Transverse colon (tissue), 4 donors: ENCODE measurements at regions not wholly inside any gene's neighbourhood (a gene's known extent, or its start where the extent isn't known, plus 50 kb on each side); places are given as distances from the start of the nearest gene placed in this dataset.
"Not testable (repeated sequence)": the region's sequence is repeated elsewhere in the genome, so short reads cannot be mapped to it uniquely, and the experiment has no call there.

ENCODE experiments used
- DNase-seq: peaks from one replicate; pipeline ENCODE4 v3.0.0-alpha.2; 2019
- H3K27ac ChIP-seq, 4 donors: fragments of 200-600 bp; sonication (generic); 2 replicates each; pipeline ENCODE4 v1.5.1; 2016 to 2018; ENCODE audit warnings: inconsistent platforms in 4 of 4
- H3K27me3 ChIP-seq: fragments of 200-600 bp; sonication (generic); 2 replicates; pipeline ENCODE4 v1.5.1; 2017; ENCODE audit warnings: inconsistent platforms
- H3K36me3 ChIP-seq, 4 donors: fragments of 200-600 bp; sonication (generic); 2 replicates each; pipeline ENCODE4 v1.5.1; 2017 to 2019; ENCODE audit warnings: inconsistent platforms in 4 of 4
- H3K4me1 ChIP-seq, 4 donors: fragments of 200-600 bp; sonication (generic); 2 replicates each; pipeline ENCODE4 v1.5.1; 2017 to 2020; ENCODE audit warnings: inconsistent platforms in 4 of 4
- H3K4me3 ChIP-seq, 4 donors: fragments of 200-600 bp; sonication (generic); 1 replicate in 1 of 4; 2 replicates in 3 of 4; pipeline versions ENCODE4 v1.5.1 to v1.6.1; 2017 to 2019; ENCODE audit warnings: inconsistent platforms in 4 of 4
- H3K9me3 ChIP-seq, 2 donors: fragments of 200-600 bp; sonication (generic); 2 replicates each; pipeline ENCODE4 v1.5.1; 2017 to 2019; ENCODE audit warnings: inconsistent platforms in 2 of 2
- EP300 ChIP-seq: sonication (generic); formaldehyde crosslinking; IDR thresholded peaks from one replicate; pipeline ENCODE4 v1.6.1; 2017; ENCODE audit warnings: antibody characterized with exemption, low read depth
- POLR2A ChIP-seq: fragments of 450-650 bp; IDR thresholded peaks from one replicate; pipeline ENCODE4 v1.6.1; 2016; ENCODE audit warnings: antibody characterized with exemption, mild to moderate bottlenecking, moderate library complexity
- POLR2AphosphoS5 ChIP-seq, 3 donors: sonication (generic); formaldehyde crosslinking; IDR thresholded peaks; one replicate each; pipeline ENCODE4 v1.6.1; 2016; ENCODE audit warnings: antibody characterized with exemption in 3 of 3
- WGBS, 2 donors: methylation state at CpG; one replicate each; pipeline ENCODE4 v1.1.5; 2018; ENCODE audit warnings: low coverage in 1 of 2; 5-methylcytosine and 5-hydroxymethylcytosine counted together
- in situ Hi-C, 4 donors: fragments of 200-750 bp; cut with MboI; loops; one replicate each; pipeline versions ENCODE4 v1.15.0 to v1.15.1; 2017; ENCODE audit warnings: low sequenced_read_pairs in 3 of 4, low pct_ligation_motif_present in 1 of 4, low pct_unique_long_range_greater_than_20kb in 1 of 4
- intact Hi-C: fragments of 100-400 bp; cut with DNase I; formaldehyde crosslinking; loops from one replicate; pipeline ENCODE4 v1.15.1; 2023; ENCODE audit warnings: low total_unique reads
- TF ChIP-seq, protein P1 (sequence below), 5 experiments: fragments of 200-600 bp in 3 of 5; fragments of 450-650 bp in 2 of 5; sonication (generic) in 3 of 5; IDR thresholded peaks; 1 replicate in 2 of 5; 2 replicates in 3 of 5; pipeline ENCODE4 v1.5.1; 2016 to 2017; ENCODE audit warnings: antibody characterized with exemption in 5 of 5, inconsistent platforms in 3 of 5, mild to moderate bottlenecking in 2 of 5, moderate library complexity in 1 of 5

DNA sequence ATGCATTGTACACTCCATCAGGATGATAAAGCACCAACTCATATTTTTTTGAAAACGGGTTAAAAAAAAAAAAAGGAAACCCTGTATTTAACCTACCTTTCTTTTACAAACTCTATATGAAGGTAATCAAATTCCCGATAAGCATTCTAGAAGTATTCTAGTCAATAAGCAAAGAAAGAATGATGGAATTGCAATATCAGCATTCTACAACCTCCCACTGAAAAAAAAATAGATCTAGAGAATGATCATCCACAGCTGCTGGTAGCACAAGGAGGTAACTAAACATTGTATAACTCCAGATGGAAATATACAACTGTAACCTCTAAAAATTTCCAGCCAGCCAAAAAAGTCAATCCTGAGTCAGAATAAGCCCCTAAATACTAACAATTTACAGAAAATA is 95.3 kb upstream of the DCC start:
- TF ChIP-seq, protein P1, sequence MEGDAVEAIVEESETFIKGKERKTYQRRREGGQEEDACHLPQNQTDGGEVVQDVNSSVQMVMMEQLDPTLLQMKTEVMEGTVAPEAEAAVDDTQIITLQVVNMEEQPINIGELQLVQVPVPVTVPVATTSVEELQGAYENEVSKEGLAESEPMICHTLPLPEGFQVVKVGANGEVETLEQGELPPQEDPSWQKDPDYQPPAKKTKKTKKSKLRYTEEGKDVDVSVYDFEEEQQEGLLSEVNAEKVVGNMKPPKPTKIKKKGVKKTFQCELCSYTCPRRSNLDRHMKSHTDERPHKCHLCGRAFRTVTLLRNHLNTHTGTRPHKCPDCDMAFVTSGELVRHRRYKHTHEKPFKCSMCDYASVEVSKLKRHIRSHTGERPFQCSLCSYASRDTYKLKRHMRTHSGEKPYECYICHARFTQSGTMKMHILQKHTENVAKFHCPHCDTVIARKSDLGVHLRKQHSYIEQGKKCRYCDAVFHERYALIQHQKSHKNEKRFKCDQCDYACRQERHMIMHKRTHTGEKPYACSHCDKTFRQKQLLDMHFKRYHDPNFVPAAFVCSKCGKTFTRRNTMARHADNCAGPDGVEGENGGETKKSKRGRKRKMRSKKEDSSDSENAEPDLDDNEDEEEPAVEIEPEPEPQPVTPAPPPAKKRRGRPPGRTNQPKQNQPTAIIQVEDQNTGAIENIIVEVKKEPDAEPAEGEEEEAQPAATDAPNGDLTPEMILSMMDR (IDR thresholded peaks at IDR 0.05) = no peak
- TF ChIP-seq POLR2AphosphoS5 (IDR thresholded peaks at IDR 0.05) (no peak), EP300 (no peak), POLR2A (no peak)
- in situ Hi-C loops = no loop called here
- 78 to 81% methylated on average over 2 of the region's 2 CpGs for WGBS, 2 donors

DNA sequence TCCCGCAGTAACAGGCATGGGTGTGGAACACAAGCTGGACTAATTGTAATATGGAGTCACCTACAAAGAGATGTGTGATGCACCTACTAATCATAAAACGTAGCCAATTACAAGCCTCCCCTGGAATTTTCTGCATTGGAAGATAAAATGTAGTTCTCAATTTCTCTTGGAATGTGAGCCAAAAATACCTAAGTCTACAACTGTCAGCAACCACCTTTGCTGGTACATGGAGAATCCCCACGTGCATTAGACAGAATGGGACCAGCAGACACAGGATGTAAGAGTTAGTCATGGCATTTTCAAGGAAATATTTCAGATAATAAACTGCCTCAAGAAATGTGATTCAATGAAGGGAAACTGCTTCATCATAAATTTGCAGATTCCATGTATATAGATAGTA is 85.6 kb upstream of the DCC start:
- TF ChIP-seq POLR2AphosphoS5 (IDR thresholded peaks at IDR 0.05) (no peak), EP300 (no peak), POLR2A (no peak)
- TF ChIP-seq, protein P1 (IDR thresholded peaks at IDR 0.05) = no peak
- no peak overlapping the region for H3K27ac ChIP-seq
- no peaks in the 10 kb centered on the region for H3K9me3 ChIP-seq
- WGBS, 2 donors = 68 to 76% methylated on average over 2 to 3 of the region's 3 CpGs
- in situ Hi-C loops (no loop called here), intact Hi-C loops (no loop called here)
- H3K4me1 ChIP-seq = no peaks in the 10 kb centered on the region
- no peaks in the 10 kb centered on the region for H3K27me3 ChIP-seq
- H3K36me3 ChIP-seq = no peaks in the 10 kb centered on the region
- no peak overlapping the region for H3K4me3 ChIP-seq
- DNase-seq = no peak

More for the DNA sequence above, 95.3 kb upstream of the DCC start:
- intact Hi-C loops = no loop called here
- Histone ChIP-seq H3K27me3 (no peaks in the 10 kb centered on the region), H3K4me3 (no peak overlapping the region), H3K27ac (no peak overlapping the region), H3K4me1 (no peaks in the 10 kb centered on the region), H3K36me3 (no peaks in the 10 kb centered on the region), H3K9me3 (no peaks in the 10 kb centered on the region)
- DNase-seq = no peak

DNA sequence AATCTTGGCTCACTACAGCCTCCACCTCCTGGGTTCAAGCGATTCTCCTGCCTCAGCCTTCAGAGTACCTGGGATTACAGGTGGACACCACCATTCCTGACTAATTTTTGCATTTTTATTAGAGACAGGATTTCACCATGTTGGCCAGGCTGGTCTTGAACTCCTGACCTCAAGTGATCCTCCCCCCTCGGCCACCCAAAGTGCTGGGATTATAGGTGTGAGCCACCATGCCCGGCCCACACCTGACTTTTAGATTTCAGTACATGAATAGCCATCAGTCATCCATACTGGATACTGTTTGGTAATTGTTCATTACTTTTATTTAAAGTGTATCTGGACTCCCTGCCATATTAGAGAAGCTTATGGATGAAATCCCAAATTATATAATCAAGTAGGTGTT is 82.6 kb upstream of the DCC start:
- H3K36me3 ChIP-seq, H3K4me3 ChIP-seq, H3K27me3 ChIP-seq, H3K4me1 ChIP-seq, H3K27ac ChIP-seq, DNase-seq, intact Hi-C loops, in situ Hi-C loops, H3K9me3 ChIP-seq: not testable (repeated sequence)
- 50 to 74% methylated on average over 3 of the region's 3 CpGs for WGBS, 2 donors

DNA sequence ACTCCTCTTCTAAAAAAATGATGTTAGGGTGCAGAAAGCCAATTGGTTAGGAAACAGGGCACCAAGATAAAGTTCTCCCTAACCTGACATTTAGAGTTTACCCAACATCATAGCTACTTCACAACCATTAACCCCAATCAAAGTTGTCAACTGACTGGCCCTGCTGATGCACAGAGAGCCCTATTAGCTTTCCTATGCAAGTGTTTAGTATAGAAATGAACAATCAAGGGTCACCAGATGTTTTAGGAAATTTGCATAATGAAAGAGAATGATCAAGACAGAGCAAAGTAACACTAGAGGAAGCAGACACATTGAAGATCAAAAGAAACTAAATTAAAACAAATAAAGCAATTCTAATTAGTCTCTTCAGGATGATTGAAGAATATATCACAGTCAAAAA is 64.2 kb upstream of the DCC start:
- TF ChIP-seq POLR2A (no peak), POLR2AphosphoS5 (IDR thresholded peaks at IDR 0.05) (no peak), EP300 (no peak)
- TF ChIP-seq, protein P1 (IDR thresholded peaks at IDR 0.05) = no peak
- H3K36me3 ChIP-seq = no peaks in the 10 kb centered on the region
- no peak for DNase-seq
- H3K27ac ChIP-seq = no peak overlapping the region
- H3K4me3 ChIP-seq = no peak overlapping the region
- intact Hi-C loops = no loop called here
- in situ Hi-C loops = loop anchor here in 2 of 4 donors (25.0 kb wide), 1 partner anchor 614 kb away; no protein-coding TSS in a partner anchor
- no peaks in the 10 kb centered on the region for H3K9me3 ChIP-seq
- H3K4me1 ChIP-seq = no peaks in the 10 kb centered on the region
- H3K27me3 ChIP-seq = no peaks in the 10 kb centered on the region

DNA sequence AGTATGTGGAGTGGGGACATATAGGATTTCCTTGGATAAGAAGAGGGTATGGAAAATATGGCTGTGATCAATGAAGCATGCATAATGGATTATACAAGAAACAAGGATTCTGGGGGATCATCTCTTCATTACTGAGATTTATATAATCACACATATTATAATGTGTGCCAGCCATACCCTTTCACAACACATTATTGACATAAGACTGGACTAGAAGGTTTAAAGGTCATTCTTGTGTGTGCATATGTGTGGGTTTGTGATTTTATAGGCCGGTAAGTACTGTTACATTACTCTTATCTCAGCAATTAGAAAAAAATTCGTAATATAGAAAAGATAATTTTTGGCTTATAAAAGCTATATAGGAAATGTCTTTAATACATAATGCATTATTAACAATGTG is 62.2 kb upstream of the DCC start:
- in situ Hi-C loops = loop anchor here in 2 of 4 donors (25.0 kb wide), 1 partner anchor 615 kb away; no protein-coding TSS in a partner anchor
- TF ChIP-seq POLR2A = no peak
- no peak for TF ChIP-seq POLR2AphosphoS5 (IDR thresholded peaks at IDR 0.05)
- TF ChIP-seq, protein P1 (IDR thresholded peaks at IDR 0.05) = no peak
- TF ChIP-seq EP300 = no peak
- no peak overlapping the region for H3K4me3 ChIP-seq
- 22 to 42% methylated on average over 1 to 2 of the region's 2 CpGs for WGBS, 2 donors
- no peak overlapping the region for H3K27ac ChIP-seq
- intact Hi-C loops = no loop called here
- H3K4me1 ChIP-seq = no peaks in the 10 kb centered on the region
- no peaks in the 10 kb centered on the region for H3K36me3 ChIP-seq
- no peak for DNase-seq
- H3K9me3 ChIP-seq = no peaks in the 10 kb centered on the region
- no peaks in the 10 kb centered on the region for H3K27me3 ChIP-seq
